Astrocyte (in vitro differentiated cells and primary cell): ENCODE measurements at regions not wholly inside any gene's neighbourhood (a gene's known extent, or its start where the extent isn't known, plus 50 kb on each side); places are given as distances from the start of the nearest gene placed in this dataset.

Experiments used
- DNase-seq: peaks from one replicate; pipeline ENCODE4 v3.0.0-alpha.2; 2010; ENCODE audit warnings: low read depth
- FAIRE-seq: peaks from 2 replicates; lab custom pipeline; 2011; peaks lifted over from hg19 to GRCh38; lab: Jason Lieb, UNC
- H2AFZ ChIP-seq: 2 replicates; pipeline ENCODE4 v1.6.0; 2012; ENCODE audit warnings: low read depth, low read length, inconsistent platforms
- H3K27ac ChIP-seq: 2 replicates; pipeline ENCODE4 v1.5.1; 2011; ENCODE audit warnings: low read depth, low read length, inconsistent platforms
- H3K27me3 ChIP-seq: 2 replicates; pipeline ENCODE4 v1.6.0; 2011; ENCODE audit warnings: low read length, inconsistent platforms; ENCODE audit not compliant: insufficient read depth
- H3K36me3 ChIP-seq: 2 replicates; pipeline ENCODE4 v1.5.1; 2011; ENCODE audit warnings: low read length, inconsistent platforms; ENCODE audit not compliant: insufficient read depth
- H3K4me1 ChIP-seq: 2 replicates; pipeline ENCODE4 v1.5.1; 2011; ENCODE audit warnings: low read length, inconsistent platforms; ENCODE audit not compliant: insufficient read depth
- H3K4me2 ChIP-seq: 2 replicates; pipeline ENCODE4 v1.6.0; 2012; ENCODE audit warnings: low read length, inconsistent platforms
- H3K4me3 ChIP-seq: 2 replicates; pipeline ENCODE4 v1.5.1; 2011; ENCODE audit warnings: low read depth, mild to moderate bottlenecking, low read length, inconsistent platforms; ENCODE audit not compliant: insufficient read depth
- H3K79me2 ChIP-seq: 2 replicates; pipeline ENCODE4 v1.6.0; 2012; ENCODE audit warnings: mild to moderate bottlenecking, low read length, inconsistent platforms; ENCODE audit not compliant: insufficient read depth
- H3K9ac ChIP-seq: 2 replicates; pipeline ENCODE4 v1.6.0; 2012; ENCODE audit warnings: mild to moderate bottlenecking, low read length, inconsistent platforms
- H3K9me3 ChIP-seq: 2 replicates; pipeline ENCODE4 v1.5.1; 2012; ENCODE audit warnings: low read depth, mild to moderate bottlenecking, low read length, inconsistent platforms; ENCODE audit not compliant: insufficient read depth
- H4K20me1 ChIP-seq: 2 replicates; pipeline ENCODE4 v1.6.0; 2012; ENCODE audit warnings: low read length, inconsistent platforms; ENCODE audit not compliant: insufficient read depth
- H3K27ac Mint-ChIP-seq: one replicate; pipeline ENCODE4 v1.8.0; 2021; ENCODE audit warnings: mild to moderate bottlenecking, mixed read lengths; ENCODE audit not compliant: unreplicated experiment
- H3K27me3 Mint-ChIP-seq: one replicate; pipeline ENCODE4 v1.8.0; 2021; ENCODE audit warnings: low read depth, mixed read lengths; ENCODE audit not compliant: unreplicated experiment
- H3K36me3 Mint-ChIP-seq: one replicate; pipeline ENCODE4 v1.8.0; 2021; ENCODE audit warnings: low read depth, mixed read lengths; ENCODE audit not compliant: unreplicated experiment
- H3K4me1 Mint-ChIP-seq: one replicate; pipeline ENCODE4 v1.8.0; 2021; ENCODE audit warnings: low read depth, mixed read lengths; ENCODE audit not compliant: unreplicated experiment
- H3K4me3 Mint-ChIP-seq: one replicate; pipeline ENCODE4 v1.8.0; 2021; ENCODE audit warnings: mild to moderate bottlenecking, moderate library complexity, mixed read lengths; ENCODE audit not compliant: unreplicated experiment
- H3K9me3 Mint-ChIP-seq: one replicate; pipeline ENCODE4 v1.8.0; 2021; ENCODE audit warnings: mild to moderate bottlenecking, mixed read lengths; ENCODE audit not compliant: unreplicated experiment
- CTCF ChIP-seq: IDR thresholded peaks from 2 replicates; pipeline ENCODE4 v1.5.1; 2011; ENCODE audit warnings: low read depth, mild to moderate bottlenecking, inconsistent platforms, low read length, moderate library complexity; ENCODE audit not compliant: insufficient read depth
- EZH2 ChIP-seq: IDR thresholded peaks from 2 replicates; pipeline ENCODE4 v1.6.1; 2012; ENCODE audit warnings: mild to moderate bottlenecking, low read length, inconsistent platforms; ENCODE audit not compliant: insufficient read depth

- no peak overlapping the region for H3K27ac Mint-ChIP-seq
- H3K9me3 Mint-ChIP-seq = no peaks in the 10 kb centered on the region
- H3K4me3 Mint-ChIP-seq = no peak overlapping the region
- H3K79me2 ChIP-seq = no peaks in the 10 kb centered on the region
- H3K4me3 ChIP-seq = no peak overlapping the region
- no peak overlapping the region for H3K4me2 ChIP-seq
- H3K36me3 Mint-ChIP-seq = no peaks in the 10 kb centered on the region
- H4K20me1 ChIP-seq = no peaks in the 10 kb centered on the region
- TF ChIP-seq EZH2 (no peak), CTCF (no peak)
- H3K27ac ChIP-seq = no peak overlapping the region
- no peaks in the 10 kb centered on the region for H3K4me1 ChIP-seq
- DNase-seq = no peak
- no peak overlapping the region for H2AFZ ChIP-seq
- H3K9me3 ChIP-seq = no peaks in the 10 kb centered on the region
- no peak overlapping the region for H3K9ac ChIP-seq
- FAIRE-seq = no peak
- no peaks in the 10 kb centered on the region for H3K27me3 ChIP-seq
- H3K36me3 ChIP-seq = no peaks in the 10 kb centered on the region
- H3K27me3 Mint-ChIP-seq = no peaks in the 10 kb centered on the region
- no peaks in the 10 kb centered on the region for H3K4me1 Mint-ChIP-seq
Measured at GRCh38 chr4:136793848-136794247, 738.4 kb downstream of the PCDH18 start.

- Mint-ChIP-seq H3K4me3 (no peak overlapping the region), H3K4me1 (no peaks in the 10 kb centered on the region), H3K27me3 (no peaks in the 10 kb centered on the region), H3K36me3 (no peaks in the 10 kb centered on the region), H3K27ac (no peak overlapping the region), H3K9me3 (no peaks in the 10 kb centered on the region)
- H3K36me3 ChIP-seq = no peaks in the 10 kb centered on the region
- no peak for FAIRE-seq
- no peaks in the 10 kb centered on the region for H4K20me1 ChIP-seq
- H3K27ac ChIP-seq = no peak overlapping the region
- H3K79me2 ChIP-seq = no peaks in the 10 kb centered on the region
- H3K27me3 ChIP-seq = no peaks in the 10 kb centered on the region
- no peak overlapping the region for H3K9ac ChIP-seq
- no peak overlapping the region for H2AFZ ChIP-seq
- no peak overlapping the region for H3K4me2 ChIP-seq
- H3K4me3 ChIP-seq = no peak overlapping the region
- H3K9me3 ChIP-seq = no peaks in the 10 kb centered on the region
- TF ChIP-seq EZH2 (no peak), CTCF (no peak)
- peak; percentile 10 for DNase-seq
- no peaks in the 10 kb centered on the region for H3K4me1 ChIP-seq
Measured at GRCh38 chr4:136784326-136784725, 748.0 kb downstream of the PCDH18 start.

- TF ChIP-seq CTCF = no peak
- no peak for TF ChIP-seq EZH2
- no peak for DNase-seq
- Histone ChIP-seq H3K4me2 (no peak overlapping the region), H3K36me3 (no peaks in the 10 kb centered on the region), H3K4me3 (no peak overlapping the region), H3K27ac (no peak overlapping the region), H3K9ac (no peak overlapping the region), H3K9me3 (no peaks in the 10 kb centered on the region), H3K79me2 (no peaks in the 10 kb centered on the region), H3K4me1 (no peaks in the 10 kb centered on the region), H3K27me3 (no peaks in the 10 kb centered on the region), H4K20me1 (no peaks in the 10 kb centered on the region), H2AFZ (no peak overlapping the region)
- Mint-ChIP-seq H3K4me1 (peaks cover 5% of the 10 kb centered on the region), H3K9me3 (no peaks in the 10 kb centered on the region), H3K27me3 (no peaks in the 10 kb centered on the region), H3K36me3 (no peaks in the 10 kb centered on the region), H3K4me3 (no peak overlapping the region), H3K27ac (no peak overlapping the region)
- FAIRE-seq = no peak
Measured at GRCh38 chr4:136769717-136770116, 762.6 kb downstream of the PCDH18 start.
